HEK293T (cell line): ENCODE measurements at regions not wholly inside any gene's neighbourhood (a gene's known extent, or its start where the extent isn't known, plus 50 kb on each side); places are given as distances from the start of the nearest gene placed in this dataset.

Experiments used
- CTCF ChIA-PET: fragments of 350-600 bp; formaldehyde crosslinking; extraction: SDS; loops from one replicate; lab custom pipeline; 2021; ENCODE audit warnings: antibody characterized with exemption, inconsistent platforms; lab: Yijun Ruan, JAX
- POLR2A ChIA-PET: fragments of 350-600 bp; formaldehyde crosslinking; extraction: SDS; loops from one replicate; lab custom pipeline; 2020; ENCODE audit warnings: antibody characterized with exemption, inconsistent platforms; lab: Yijun Ruan, JAX
- DNase-seq: peaks from one replicate; pipeline ENCODE4 v3.0.0; 2012; ENCODE audit warnings: mixed read lengths; ENCODE audit errors: extremely low spot score
- ARNT ChIP-seq: fragments of 450-650 bp; IDR thresholded peaks from 2 replicates; pipeline ENCODE4 v1.6.1; 2017; ENCODE audit warnings: mild to moderate bottlenecking
- BHLHE40 ChIP-seq: fragments of 450-650 bp; IDR thresholded peaks from 2 replicates; pipeline ENCODE4 v1.6.1; 2016; ENCODE audit warnings: mild to moderate bottlenecking, moderate library complexity, borderline replicate concordance
- CTBP1 ChIP-seq: fragments of 450-650 bp; IDR thresholded peaks from 2 replicates; pipeline ENCODE4 v1.6.1; 2016; ENCODE audit warnings: borderline replicate concordance
- ELF4 ChIP-seq: fragments of 450-650 bp; IDR thresholded peaks from 2 replicates; pipeline ENCODE4 v1.6.1; 2017; ENCODE audit warnings: antibody characterized with exemption
- FOXA1 ChIP-seq: fragments of 450-650 bp; IDR thresholded peaks from 2 replicates; pipeline ENCODE4 v1.6.1; 2016; ENCODE audit warnings: mild to moderate bottlenecking
- FOXK2 ChIP-seq: fragments of 450-650 bp; IDR thresholded peaks from 2 replicates; pipeline ENCODE4 v1.6.1; 2016; ENCODE audit warnings: mild to moderate bottlenecking
- FOXM1 ChIP-seq: fragments of 450-650 bp; IDR thresholded peaks from 2 replicates; pipeline ENCODE4 v1.6.1; 2017; ENCODE audit warnings: mild to moderate bottlenecking, borderline replicate concordance
- HDGF ChIP-seq: fragments of 450-650 bp; IDR thresholded peaks from 2 replicates; pipeline ENCODE4 v1.6.1; 2017; ENCODE audit warnings: antibody characterized with exemption, borderline replicate concordance
- L3MBTL2 ChIP-seq: fragments of 450-650 bp; conservative IDR thresholded peaks from 2 replicates; pipeline ENCODE4 v1.6.1; 2016; ENCODE audit warnings: mild to moderate bottlenecking
- LEF1 ChIP-seq: fragments of 450-650 bp; IDR thresholded peaks from 2 replicates; pipeline ENCODE4 v1.6.1; 2017; ENCODE audit warnings: mild to moderate bottlenecking, borderline replicate concordance
- NFRKB ChIP-seq: fragments of 450-650 bp; IDR thresholded peaks from 2 replicates; pipeline ENCODE4 v1.6.1; 2016; ENCODE audit warnings: mild to moderate bottlenecking, moderate library complexity
- PKNOX1 ChIP-seq: fragments of 450-650 bp; IDR thresholded peaks from 2 replicates; pipeline ENCODE4 v1.6.1; 2016
- SP1 ChIP-seq: fragments of 450-650 bp; IDR thresholded peaks from 2 replicates; pipeline ENCODE4 v1.6.1; 2017
- SUZ12 ChIP-seq: fragments of 450-650 bp; IDR thresholded peaks from 2 replicates; pipeline ENCODE4 v1.6.1; 2016; ENCODE audit warnings: mild to moderate bottlenecking
- TARDBP ChIP-seq: fragments of 450-650 bp; IDR thresholded peaks from 2 replicates; pipeline ENCODE4 v1.6.1; 2016
- ZNF384 ChIP-seq: fragments of 450-650 bp; IDR thresholded peaks from 2 replicates; pipeline ENCODE4 v1.6.1; 2016

- ChIA-PET POLR2A (no interaction called here), CTCF (no interaction called here)
- no peak for TF ChIP-seq NFRKB
- TF ChIP-seq HDGF = no peak
- TF ChIP-seq FOXK2 = no peak
- DNase-seq = no peak
Measured at GRCh38 chr1:81605023-81605422, 195.7 kb upstream of the ADGRL2 start.

- CTCF ChIA-PET = interaction anchor here (1.5 kb wide), 1 partner anchor 9 kb away, joined by 6 read pairs; no protein-coding TSS in a partner anchor
- TF ChIP-seq ZNF384 (no peak), ARNT (no peak), ELF4 (no peak)
- no peak for DNase-seq
- POLR2A ChIA-PET = no interaction called here
Measured at GRCh38 chr1:81600878-81601622, 199.7 kb upstream of the ADGRL2 start.

- ChIA-PET CTCF (interaction anchor here (1.5 kb wide), 1 partner anchor 9 kb away, joined by 6 read pairs; no protein-coding TSS in a partner anchor), POLR2A (no interaction called here)
- TF ChIP-seq SUZ12 = no peak
- TF ChIP-seq PKNOX1 = no peak
- no peak for TF ChIP-seq L3MBTL2
- TF ChIP-seq TARDBP = no peak
- TF ChIP-seq LEF1 = no peak
- TF ChIP-seq ZNF384 = no peak
- DNase-seq = no peak
Measured at GRCh38 chr1:81600363-81600762, 200.4 kb upstream of the ADGRL2 start.

GRCh38 chr1:81598623-81599022 is 202.1 kb upstream of the ADGRL2 start:
- POLR2A ChIA-PET = no interaction called here
- DNase-seq = no peak
- no peak for TF ChIP-seq BHLHE40
- TF ChIP-seq NFRKB = no peak
- no peak for TF ChIP-seq L3MBTL2
- no peak for TF ChIP-seq SUZ12
- no peak for TF ChIP-seq HDGF
- TF ChIP-seq FOXK2 = no peak
- no peak for TF ChIP-seq FOXA1
- no peak for TF ChIP-seq CTBP1
- no peak for TF ChIP-seq TARDBP
- no peak for TF ChIP-seq SP1
- TF ChIP-seq ZNF384 = no peak
- no peak for TF ChIP-seq LEF1
- no peak for TF ChIP-seq FOXM1
- TF ChIP-seq PKNOX1 = no peak
- no peak for TF ChIP-seq ELF4
- CTCF ChIA-PET = no interaction called here

- CTCF ChIA-PET = no interaction called here
- POLR2A ChIA-PET = no interaction called here
- no peak for DNase-seq
- TF ChIP-seq FOXA1 (no peak), SUZ12 (no peak), FOXK2 (no peak), ZNF384 (no peak), ARNT (no peak), LEF1 (no peak), L3MBTL2 (no peak), PKNOX1 (no peak), NFRKB (no peak)
Measured at GRCh38 chr1:81597720-81598426, 202.9 kb upstream of the ADGRL2 start.

GRCh38 chr1:81596341-81596740 is 204.4 kb upstream of the ADGRL2 start:
- TF ChIP-seq NFRKB (no peak), TARDBP (no peak)
- ChIA-PET POLR2A (no interaction called here), CTCF (no interaction called here)
- no peak for DNase-seq

GRCh38 chr1:81594206-81594605 is 206.5 kb upstream of the ADGRL2 start:
- ChIA-PET POLR2A (no interaction called here), CTCF (no interaction called here)
- DNase-seq = no peak
- TF ChIP-seq FOXK2 (no peak), LEF1 (no peak), BHLHE40 (no peak), ELF4 (no peak)
